ENCODE measurements at regions not wholly inside any gene's neighbourhood (a gene's known extent, or its start where the extent isn't known, plus 50 kb on each side); places are given as distances from the start of the nearest gene placed in this dataset.
"Not testable (repeated sequence)": the region's sequence is repeated elsewhere in the genome, so short reads cannot be mapped to it uniquely, and the experiment has no call there.

DNA sequence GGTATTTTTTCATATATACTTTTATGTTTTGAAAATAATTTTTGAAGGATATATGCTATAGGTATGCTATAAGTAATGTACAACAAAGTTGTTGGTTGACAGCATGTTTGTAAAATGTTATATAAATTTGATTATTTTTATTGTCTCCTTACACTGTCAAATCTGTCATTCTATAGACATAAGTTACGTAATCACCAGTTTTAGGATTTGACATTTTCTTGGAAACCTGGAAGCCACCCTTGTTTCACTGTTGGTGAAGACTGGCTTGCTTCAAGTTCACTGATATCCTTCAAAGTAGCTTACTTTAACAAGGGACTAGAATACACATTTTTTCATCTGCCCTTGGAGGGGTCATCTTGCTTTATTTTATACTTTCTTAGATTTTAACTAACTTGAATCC, 1288.6 kb upstream of the EYS start:
- no peaks in the 10 kb centered on the region for H3K9me3 ChIP-seq
- intact Hi-C loops (cut with DNase I), result no loop called here
- H3K27ac ChIP-seq, result no peak overlapping the region
- TF ChIP-seq, protein P1, sequence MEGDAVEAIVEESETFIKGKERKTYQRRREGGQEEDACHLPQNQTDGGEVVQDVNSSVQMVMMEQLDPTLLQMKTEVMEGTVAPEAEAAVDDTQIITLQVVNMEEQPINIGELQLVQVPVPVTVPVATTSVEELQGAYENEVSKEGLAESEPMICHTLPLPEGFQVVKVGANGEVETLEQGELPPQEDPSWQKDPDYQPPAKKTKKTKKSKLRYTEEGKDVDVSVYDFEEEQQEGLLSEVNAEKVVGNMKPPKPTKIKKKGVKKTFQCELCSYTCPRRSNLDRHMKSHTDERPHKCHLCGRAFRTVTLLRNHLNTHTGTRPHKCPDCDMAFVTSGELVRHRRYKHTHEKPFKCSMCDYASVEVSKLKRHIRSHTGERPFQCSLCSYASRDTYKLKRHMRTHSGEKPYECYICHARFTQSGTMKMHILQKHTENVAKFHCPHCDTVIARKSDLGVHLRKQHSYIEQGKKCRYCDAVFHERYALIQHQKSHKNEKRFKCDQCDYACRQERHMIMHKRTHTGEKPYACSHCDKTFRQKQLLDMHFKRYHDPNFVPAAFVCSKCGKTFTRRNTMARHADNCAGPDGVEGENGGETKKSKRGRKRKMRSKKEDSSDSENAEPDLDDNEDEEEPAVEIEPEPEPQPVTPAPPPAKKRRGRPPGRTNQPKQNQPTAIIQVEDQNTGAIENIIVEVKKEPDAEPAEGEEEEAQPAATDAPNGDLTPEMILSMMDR (IDR thresholded peaks at IDR 0.05), result no peak
- FAIRE-seq, result no peak
- no peak for ATAC-seq
- no peaks in the 10 kb centered on the region for H3K36me3 ChIP-seq
- no peak overlapping the region for H3K4me3 ChIP-seq
- no peaks in the 10 kb centered on the region for H3K27me3 ChIP-seq
- WGBS, 2 donors, result 27 to 68% methylated on average over 1 of the region's 1 CpG
- H3K4me1 ChIP-seq, result no peaks in the 10 kb centered on the region
- DNase-seq, result no peak

DNA sequence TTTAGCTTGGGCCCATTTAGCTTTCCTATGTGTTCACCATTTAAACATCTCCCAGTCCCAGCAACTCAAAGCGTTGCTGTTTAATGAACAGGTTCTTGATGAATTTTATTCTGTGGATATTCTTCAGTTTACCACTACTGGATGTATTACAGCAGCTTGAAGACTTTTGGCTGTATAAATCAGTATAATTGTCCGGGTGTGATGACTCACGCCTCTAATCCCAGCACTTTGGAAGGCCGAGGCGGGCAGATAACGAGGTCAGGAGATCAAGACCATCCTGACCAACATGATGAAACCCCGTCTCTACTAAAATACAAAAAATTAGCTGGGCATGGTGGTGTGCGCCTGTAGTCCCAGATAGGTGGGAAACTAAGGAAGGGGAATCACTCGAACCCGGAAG, 1286.7 kb upstream of the EYS start:
- FAIRE-seq, result not testable (repeated sequence)

DNA sequence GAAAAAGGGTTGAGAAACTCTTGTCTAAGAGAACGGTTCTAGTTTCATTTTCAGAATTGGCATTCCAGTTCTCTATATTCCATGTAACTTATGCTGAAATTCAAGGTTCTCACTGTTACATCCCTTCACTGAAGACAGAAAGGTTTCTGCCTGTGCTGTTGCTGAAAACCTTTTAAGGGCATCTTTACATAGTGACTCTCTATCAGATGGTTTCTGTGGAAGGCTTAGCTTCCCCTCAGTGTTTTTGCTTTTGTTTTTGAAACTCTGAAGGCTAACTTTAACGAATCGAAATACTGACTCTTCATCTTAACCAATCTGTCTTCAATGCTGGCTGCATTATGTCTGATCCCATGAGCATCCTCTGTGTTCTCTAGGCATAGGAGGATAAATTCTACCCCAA, 1286.2 kb upstream of the EYS start:
- Histone ChIP-seq H3K9me3 (no peaks in the 10 kb centered on the region), H3K4me3 (no peak overlapping the region), H3K4me1 (no peaks in the 10 kb centered on the region), H3K27ac (no peak overlapping the region), H3K27me3 (no peaks in the 10 kb centered on the region), H3K36me3 (no peaks in the 10 kb centered on the region)
- FAIRE-seq (no peak), DNase-seq (no peak), ATAC-seq (no peak)
- intact Hi-C loops (cut with DNase I), result no loop called here
- 60 to 79% methylated on average over 3 of the region's 3 CpGs for WGBS, 2 donors
- TF ChIP-seq, protein P1 (IDR thresholded peaks at IDR 0.05), result no peak

More for the DNA sequence above, 1286.7 kb upstream of the EYS start:
- H3K4me1 ChIP-seq; H3K4me3 ChIP-seq; H3K9me3 ChIP-seq; H3K27me3 ChIP-seq; ATAC-seq; H3K27ac ChIP-seq; intact Hi-C loops (cut with DNase I); DNase-seq; H3K36me3 ChIP-seq: not testable (repeated sequence)
- 58 to 74% methylated on average over 10 of the region's 10 CpGs for WGBS, 2 donors

DNA sequence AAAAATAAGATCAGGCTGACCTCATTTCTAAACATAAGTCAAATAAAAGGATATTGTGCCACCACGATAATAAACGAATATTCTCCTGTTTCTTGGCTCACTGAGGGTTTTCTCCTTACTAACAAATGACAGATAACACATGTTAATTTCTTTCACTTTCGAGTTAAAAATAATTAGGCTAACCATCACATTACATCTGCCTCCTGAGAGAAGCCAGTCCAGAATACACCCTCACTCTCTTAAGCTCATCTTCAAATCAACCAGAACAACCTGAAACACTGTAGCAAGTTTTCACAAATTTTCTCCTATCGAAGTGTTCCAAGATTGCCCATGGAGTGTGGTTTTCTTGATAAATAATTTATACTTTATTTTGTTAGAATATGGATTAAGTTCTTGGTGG, 1285.6 kb upstream of the EYS start:
- no peak for FAIRE-seq
- TF ChIP-seq, protein P1 (IDR thresholded peaks at IDR 0.05), result no peak
- intact Hi-C loops (cut with DNase I), result no loop called here
- Histone ChIP-seq H3K4me1 (no peaks in the 10 kb centered on the region), H3K27me3 (no peaks in the 10 kb centered on the region), H3K27ac (no peak overlapping the region), H3K4me3 (no peak overlapping the region), H3K36me3 (no peaks in the 10 kb centered on the region), H3K9me3 (no peaks in the 10 kb centered on the region)
- ATAC-seq, result no peak
- DNase-seq, result no peak
- 44 to 64% methylated on average over 4 of the region's 4 CpGs for WGBS, 2 donors

DNA sequence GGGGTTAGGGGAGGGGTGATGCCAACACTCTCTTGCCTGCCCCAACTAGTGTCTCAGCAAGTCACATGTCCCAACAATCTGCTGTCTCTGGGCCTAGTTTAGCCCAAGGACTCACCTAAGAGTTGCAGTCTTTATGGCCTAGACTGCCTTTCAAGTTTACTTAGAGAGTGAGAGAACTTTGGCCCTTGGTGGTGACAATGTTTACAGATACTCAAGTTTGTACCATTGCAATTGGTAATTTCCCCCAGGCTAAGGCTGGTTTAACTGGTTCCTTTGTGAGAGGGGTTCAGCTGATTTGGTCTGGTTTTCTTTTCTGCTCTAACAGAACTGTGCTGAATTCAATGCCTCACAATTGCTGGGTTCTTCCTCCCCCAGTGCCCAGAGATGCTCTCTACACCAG, 1279.9 kb upstream of the EYS start:
- TF ChIP-seq, protein P1 (IDR thresholded peaks at IDR 0.05), result no peak
- Histone ChIP-seq H3K36me3 (no peaks in the 10 kb centered on the region), H3K4me1 (no peaks in the 10 kb centered on the region), H3K9me3 (no peaks in the 10 kb centered on the region), H3K4me3 (no peak overlapping the region), H3K27ac (no peak overlapping the region), H3K27me3 (no peaks in the 10 kb centered on the region)
- ATAC-seq, result no peak
- DNase-seq, result no peak
- no peak for FAIRE-seq
- intact Hi-C loops (cut with DNase I), result no loop called here

DNA sequence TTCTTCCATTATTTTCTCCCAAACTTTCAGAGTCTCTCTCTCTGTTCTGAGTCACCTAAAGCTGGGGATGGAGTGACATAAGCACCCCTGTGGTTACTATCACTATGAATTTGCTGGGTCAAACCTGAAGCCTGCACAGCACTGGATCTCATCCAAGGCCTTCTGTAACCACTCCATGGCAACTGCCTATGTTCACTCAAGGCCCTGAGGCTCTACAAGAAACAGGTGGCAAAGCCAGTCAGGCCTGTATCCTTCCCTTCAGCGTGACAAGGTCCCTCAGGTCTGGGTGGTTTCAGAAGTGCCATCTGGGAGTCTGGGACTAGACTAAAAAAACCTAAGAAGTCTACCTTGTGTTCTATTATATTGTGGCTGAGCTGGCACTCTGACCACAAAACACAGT, 1278.8 kb upstream of the EYS start:
- no peaks in the 10 kb centered on the region for H3K27me3 ChIP-seq
- H3K27ac ChIP-seq, result no peak overlapping the region
- no peaks in the 10 kb centered on the region for H3K9me3 ChIP-seq
- intact Hi-C loops (cut with DNase I), result no loop called here
- H3K36me3 ChIP-seq, result no peaks in the 10 kb centered on the region
- WGBS, 2 donors, result 38 to 50% methylated on average over 1 of the region's 1 CpG
- no peaks in the 10 kb centered on the region for H3K4me1 ChIP-seq
- ATAC-seq (no peak), DNase-seq (no peak), FAIRE-seq (no peak)
- TF ChIP-seq, protein P1 (IDR thresholded peaks at IDR 0.05), result no peak
- no peak overlapping the region for H3K4me3 ChIP-seq

Data from pancreas (tissue), 10 donors.